HEK293T (cell line): ENCODE measurements at regions not wholly inside any gene's neighbourhood (a gene's known extent, or its start where the extent isn't known, plus 50 kb on each side); places are given as distances from the start of the nearest gene placed in this dataset.

ENCODE experiments used
- ARNT ChIP-seq: fragments of 450-650 bp; IDR thresholded peaks from 2 replicates; pipeline ENCODE4 v1.6.1; 2017; ENCODE audit warnings: mild to moderate bottlenecking
- ELF4 ChIP-seq: fragments of 450-650 bp; IDR thresholded peaks from 2 replicates; pipeline ENCODE4 v1.6.1; 2017; ENCODE audit warnings: antibody characterized with exemption
- FOXA1 ChIP-seq: fragments of 450-650 bp; IDR thresholded peaks from 2 replicates; pipeline ENCODE4 v1.6.1; 2016; ENCODE audit warnings: mild to moderate bottlenecking
- FOXK2 ChIP-seq: fragments of 450-650 bp; IDR thresholded peaks from 2 replicates; pipeline ENCODE4 v1.6.1; 2016; ENCODE audit warnings: mild to moderate bottlenecking
- FOXM1 ChIP-seq: fragments of 450-650 bp; IDR thresholded peaks from 2 replicates; pipeline ENCODE4 v1.6.1; 2017; ENCODE audit warnings: mild to moderate bottlenecking, borderline replicate concordance
- L3MBTL2 ChIP-seq: fragments of 450-650 bp; conservative IDR thresholded peaks from 2 replicates; pipeline ENCODE4 v1.6.1; 2016; ENCODE audit warnings: mild to moderate bottlenecking
- LEF1 ChIP-seq: fragments of 450-650 bp; IDR thresholded peaks from 2 replicates; pipeline ENCODE4 v1.6.1; 2017; ENCODE audit warnings: mild to moderate bottlenecking, borderline replicate concordance
- SP1 ChIP-seq: fragments of 450-650 bp; IDR thresholded peaks from 2 replicates; pipeline ENCODE4 v1.6.1; 2017
- SUZ12 ChIP-seq: fragments of 450-650 bp; IDR thresholded peaks from 2 replicates; pipeline ENCODE4 v1.6.1; 2016; ENCODE audit warnings: mild to moderate bottlenecking
- TARDBP ChIP-seq: fragments of 450-650 bp; IDR thresholded peaks from 2 replicates; pipeline ENCODE4 v1.6.1; 2016

DNA sequence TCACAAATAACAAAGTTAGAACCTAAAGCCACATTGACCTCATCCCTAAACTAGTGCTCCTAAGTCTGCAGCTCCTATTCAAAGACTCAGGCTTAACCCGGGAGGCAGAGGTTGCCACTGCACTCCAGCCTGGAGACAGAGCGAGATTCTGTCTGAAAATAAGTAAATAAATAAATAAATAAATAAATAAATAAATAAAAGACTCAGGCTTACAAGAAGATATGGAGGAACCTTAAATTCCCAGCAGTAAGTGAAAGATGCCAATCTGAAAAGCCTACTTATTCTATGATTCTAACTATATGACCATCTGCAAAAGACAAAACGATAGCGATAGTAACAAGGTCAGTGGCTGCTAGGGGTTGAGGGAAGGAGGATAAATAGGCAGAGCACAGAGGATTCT is 101.7 kb downstream of the DDX1 start:
- TF ChIP-seq FOXK2: no peak
- TF ChIP-seq FOXM1: no peak
- no peak for TF ChIP-seq LEF1
- TF ChIP-seq ELF4: no peak
- TF ChIP-seq TARDBP: no peak
- no peak for TF ChIP-seq SUZ12
- TF ChIP-seq ARNT: no peak
- no peak for TF ChIP-seq L3MBTL2
- TF ChIP-seq SP1: no peak
- TF ChIP-seq FOXA1: no peak
